ENCODE measurements at regions not wholly inside any gene's neighbourhood (a gene's known extent, or its start where the extent isn't known, plus 50 kb on each side); places are given as distances from the start of the nearest gene placed in this dataset.

DNA sequence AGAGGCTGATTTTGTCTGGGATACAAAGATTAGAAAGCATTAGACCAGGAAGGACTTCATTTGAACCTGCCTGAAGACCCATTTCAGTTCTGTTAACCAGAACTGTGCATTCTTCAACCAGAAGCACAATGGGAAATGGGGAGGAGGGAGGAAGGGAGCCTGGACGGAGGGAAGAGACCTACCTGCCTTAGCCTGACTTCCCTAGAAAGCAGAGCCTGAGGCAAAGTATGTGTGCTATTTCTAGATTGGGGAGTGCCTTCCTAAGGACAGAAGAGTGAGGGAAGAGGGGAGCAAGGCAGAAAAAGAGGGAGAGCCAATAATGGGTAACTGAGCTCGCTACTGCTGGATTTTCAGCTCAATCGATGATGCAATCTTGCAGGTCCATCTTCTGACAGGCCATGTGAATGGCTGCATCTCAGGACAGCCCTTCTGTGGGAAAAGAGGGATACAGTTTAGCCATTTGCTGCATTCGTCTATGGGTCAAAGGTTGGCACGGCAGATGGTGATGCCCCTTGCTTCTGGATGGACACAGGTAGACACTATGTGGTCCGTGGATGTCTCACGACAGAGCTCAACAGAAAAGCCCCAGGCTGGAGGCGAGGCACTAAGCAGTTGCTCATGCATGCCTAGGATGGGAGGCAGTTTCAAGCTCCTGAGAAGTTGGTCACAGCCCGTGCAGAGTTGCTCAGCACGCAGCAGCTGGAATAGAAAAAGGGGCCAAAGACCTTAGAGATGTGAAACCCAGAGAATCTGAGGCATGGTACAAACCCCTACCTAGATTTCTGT, 78.8 kb upstream of the UBL3 start:
- Histone ChIP-seq H3K27ac (ENCODE audit: low read length) (no peak overlapping the region), H3K9me3 (ENCODE audit: insufficient read depth, low read depth, low read length) (no peaks in the 10 kb centered on the region), H3K4me3 (ENCODE audit: low read length) (no peak overlapping the region), H3K9ac (ENCODE audit: low read depth, low read length) (no peak overlapping the region), H3K36me3 (ENCODE audit: insufficient read depth, low read depth, low read length) (no peaks in the 10 kb centered on the region), H3K4me1 (ENCODE audit: insufficient read depth, low read length) (no peaks in the 10 kb centered on the region; the same call in 1 of the 2 replicates), H3K27me3 (ENCODE audit: insufficient read depth, low read length) (no peaks in the 10 kb centered on the region; the same call in 1 of the 2 replicates)

DNA sequence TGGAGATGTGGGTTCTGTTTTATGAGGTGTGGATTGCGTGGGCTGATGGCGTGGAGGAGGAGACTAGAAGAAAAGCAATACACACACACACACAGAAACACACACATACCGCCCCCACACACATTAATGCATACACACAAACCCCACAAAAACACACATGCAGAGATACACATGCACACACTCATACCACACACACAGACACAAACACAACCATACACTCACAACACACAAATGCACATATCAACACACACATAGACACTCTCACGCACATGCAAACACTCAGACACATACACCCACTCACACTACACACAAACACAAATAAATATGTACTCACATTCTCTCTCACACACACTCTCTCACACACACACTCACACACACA, 75.7 kb upstream of the UBL3 start:
- Histone ChIP-seq H3K9me3 (ENCODE audit: insufficient read depth, low read depth, low read length) (no peaks in the 10 kb centered on the region), H3K27ac (ENCODE audit: low read length) (no peak overlapping the region), H3K9ac (ENCODE audit: low read depth, low read length) (no peak overlapping the region), H3K4me1 (ENCODE audit: insufficient read depth, low read length) (peaks cover 4% of the 10 kb centered on the region), H3K36me3 (ENCODE audit: insufficient read depth, low read depth, low read length) (no peaks in the 10 kb centered on the region), H3K4me3 (ENCODE audit: low read length) (no peak overlapping the region), H3K27me3 (ENCODE audit: insufficient read depth, low read length) (peaks cover 9% of the 10 kb centered on the region)

DNA sequence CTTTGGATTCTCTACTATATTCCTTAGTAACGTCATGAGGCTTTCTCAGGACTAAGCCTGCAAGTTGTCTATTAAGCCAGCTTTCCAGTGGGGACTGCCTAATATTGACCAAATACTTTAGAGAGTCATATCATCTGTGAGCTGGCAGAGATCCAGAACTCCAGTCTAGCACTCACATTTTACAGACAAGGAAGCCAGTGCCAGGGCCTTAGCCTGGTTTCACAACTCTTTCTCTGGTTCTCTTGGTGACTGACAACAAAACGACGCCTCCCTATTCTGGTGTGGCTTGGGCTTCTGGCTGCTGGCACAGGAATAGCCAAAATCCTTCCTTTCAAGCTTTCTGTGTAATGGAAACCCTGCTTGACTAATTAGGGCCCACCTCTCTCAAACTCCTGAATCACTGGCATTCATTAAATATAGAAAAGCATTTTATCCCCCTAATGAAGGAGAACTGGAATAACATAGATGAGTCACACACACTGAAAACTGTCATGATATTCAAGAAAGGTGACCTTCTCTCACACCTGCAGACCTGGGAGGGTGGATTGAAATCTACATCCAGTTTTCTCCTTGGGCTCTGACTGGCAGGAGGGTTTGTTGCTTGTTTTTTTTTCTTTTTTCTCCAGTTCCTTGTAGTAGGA, 75.2 kb upstream of the UBL3 start:
- Histone ChIP-seq H3K9ac (ENCODE audit: low read depth, low read length) (no peak overlapping the region), H3K27ac (ENCODE audit: low read length) (no peak overlapping the region), H3K4me3 (ENCODE audit: low read length) (no peak overlapping the region), H3K4me1 (ENCODE audit: insufficient read depth, low read length) (peaks cover 4% of the 10 kb centered on the region), H3K36me3 (ENCODE audit: insufficient read depth, low read depth, low read length) (no peaks in the 10 kb centered on the region), H3K9me3 (ENCODE audit: insufficient read depth, low read depth, low read length) (no peaks in the 10 kb centered on the region), H3K27me3 (ENCODE audit: insufficient read depth, low read length) (peaks cover 9% of the 10 kb centered on the region)

DNA sequence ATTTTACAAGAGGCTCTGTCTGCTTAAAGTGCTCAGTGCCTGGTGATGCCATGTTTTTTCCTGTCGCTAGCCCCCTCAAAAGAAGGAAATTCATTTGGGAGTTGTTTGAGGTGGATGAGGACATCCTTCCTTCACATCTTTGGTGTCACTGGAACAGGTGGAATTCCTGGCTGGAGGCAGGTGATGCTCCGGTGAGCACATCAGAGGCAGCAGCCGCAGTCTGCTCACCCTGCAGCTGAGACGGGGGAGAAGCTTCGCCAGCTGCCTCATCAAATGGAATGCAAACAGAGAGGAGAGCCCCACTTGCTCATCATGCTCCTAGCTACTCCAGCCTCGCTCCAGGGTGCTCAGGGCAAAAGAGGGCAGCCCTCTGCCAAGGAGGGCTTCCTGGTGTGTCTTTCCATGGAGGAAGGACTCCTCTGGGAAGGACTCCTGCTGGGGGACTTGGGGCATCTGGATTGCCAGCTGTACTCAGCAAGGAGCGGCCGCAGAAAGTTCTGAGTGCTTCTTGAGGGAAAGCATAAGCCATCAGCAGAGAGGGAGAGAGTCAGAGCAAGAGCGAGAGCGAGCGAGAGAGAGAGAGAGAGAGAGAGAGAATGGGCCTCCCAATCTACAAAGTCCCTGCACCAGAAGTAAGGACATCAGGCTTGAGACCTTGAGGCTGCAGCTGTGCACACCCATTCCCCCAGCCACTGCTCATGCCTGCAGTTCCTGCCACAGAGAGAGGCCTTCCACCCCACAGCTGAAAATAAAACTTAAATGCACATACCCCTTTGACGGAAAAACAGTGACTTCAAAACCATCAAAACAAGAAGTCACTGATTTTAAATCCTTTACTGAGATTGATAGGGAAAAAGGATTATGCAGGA, 74.3 kb upstream of the UBL3 start:
- H3K4me1 ChIP-seq (ENCODE audit: insufficient read depth, low read length): peaks cover 4% of the 10 kb centered on the region
- H3K27ac ChIP-seq (ENCODE audit: low read length): no peak overlapping the region

GRCh38 chr13:29923554-29924481, 73.4 kb upstream of the UBL3 start:
- H3K4me3 ChIP-seq (ENCODE audit: low read length): no peak overlapping the region

More for the DNA sequence above, 74.3 kb upstream of the UBL3 start:
- Histone ChIP-seq H3K9me3 (ENCODE audit: insufficient read depth, low read depth, low read length) (no peaks in the 10 kb centered on the region), H3K9ac (ENCODE audit: low read depth, low read length) (no peak overlapping the region), H3K27me3 (ENCODE audit: insufficient read depth, low read length) (peaks cover 9% of the 10 kb centered on the region), H3K4me3 (ENCODE audit: low read length) (no peak overlapping the region), H3K36me3 (ENCODE audit: insufficient read depth, low read depth, low read length) (no peaks in the 10 kb centered on the region)

DNA sequence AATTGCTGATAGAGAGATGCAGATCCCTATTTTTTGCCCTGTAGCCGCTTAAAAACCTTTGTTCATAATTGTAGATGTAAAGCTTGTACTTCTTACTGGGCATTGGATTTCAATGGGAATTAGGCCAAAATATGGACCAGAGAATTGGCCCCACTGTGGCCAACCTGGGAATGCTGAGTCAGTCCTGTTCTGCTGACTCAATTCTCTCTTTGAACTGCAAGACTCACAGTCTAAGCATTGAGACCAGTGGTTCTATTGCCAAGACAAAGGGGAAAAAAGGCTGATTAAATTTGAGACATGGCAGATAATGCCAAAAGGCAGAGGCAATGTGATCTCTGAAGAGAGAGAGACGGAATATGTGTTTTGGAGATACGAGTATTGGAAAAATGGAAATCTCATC, 72.5 kb upstream of the UBL3 start:
- Histone ChIP-seq H3K4me1 (ENCODE audit: insufficient read depth, low read length) (peaks cover 4% of the 10 kb centered on the region), H3K4me3 (ENCODE audit: low read length) (no peak overlapping the region), H3K9ac (ENCODE audit: low read depth, low read length) (no peak overlapping the region), H3K27ac (ENCODE audit: low read length) (no peak overlapping the region), H3K27me3 (ENCODE audit: insufficient read depth, low read length) (peaks cover 9% of the 10 kb centered on the region), H3K36me3 (ENCODE audit: insufficient read depth, low read depth, low read length) (no peaks in the 10 kb centered on the region), H3K9me3 (ENCODE audit: insufficient read depth, low read depth, low read length) (no peaks in the 10 kb centered on the region)

More at GRCh38 chr13:29923554-29924481, 73.4 kb upstream of the UBL3 start:
- Histone ChIP-seq H3K27me3 (ENCODE audit: insufficient read depth, low read length) (peaks cover 9% of the 10 kb centered on the region), H3K36me3 (ENCODE audit: insufficient read depth, low read depth, low read length) (no peaks in the 10 kb centered on the region), H3K9ac (ENCODE audit: low read depth, low read length) (no peak overlapping the region), H3K27ac (ENCODE audit: low read length) (no peak overlapping the region), H3K4me1 (ENCODE audit: insufficient read depth, low read length) (peaks cover 4% of the 10 kb centered on the region), H3K9me3 (ENCODE audit: insufficient read depth, low read depth, low read length) (no peaks in the 10 kb centered on the region)

DNA sequence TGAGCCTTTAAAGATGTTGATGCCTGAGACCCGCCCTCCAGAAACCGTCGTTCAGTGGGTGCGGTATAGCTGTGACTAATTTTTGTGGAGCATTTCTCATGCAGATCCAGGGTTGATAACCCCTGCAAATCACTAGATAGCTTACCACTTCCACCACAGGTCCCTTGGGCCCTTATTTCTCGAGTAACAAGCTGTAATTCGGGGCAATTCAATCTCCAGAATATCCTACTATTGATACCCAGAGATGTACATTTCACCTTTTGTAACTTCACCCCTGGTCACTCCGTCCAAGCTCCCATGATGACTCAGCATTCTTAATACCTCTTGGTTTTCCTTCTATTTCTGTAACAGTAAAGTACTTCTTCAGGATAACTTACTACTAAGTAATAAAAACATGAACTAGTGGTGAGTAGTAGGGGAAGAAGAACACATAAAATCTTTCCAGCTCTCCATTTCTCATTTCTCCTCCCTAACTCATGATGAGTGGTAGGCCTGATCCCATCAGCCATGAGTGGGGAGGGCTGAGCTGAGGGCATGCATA, 71.9 kb upstream of the UBL3 start:
- H3K4me1 ChIP-seq (ENCODE audit: insufficient read depth, low read length): peaks cover 4% of the 10 kb centered on the region
- no peak overlapping the region for H3K27ac ChIP-seq (ENCODE audit: low read length)
- no peaks in the 10 kb centered on the region for H3K36me3 ChIP-seq (ENCODE audit: insufficient read depth, low read depth, low read length)
- peaks cover 9% of the 10 kb centered on the region for H3K27me3 ChIP-seq (ENCODE audit: insufficient read depth, low read length)
- H3K4me3 ChIP-seq (ENCODE audit: low read length): no peak overlapping the region
- H3K9me3 ChIP-seq (ENCODE audit: insufficient read depth, low read depth, low read length): no peaks in the 10 kb centered on the region
- H3K9ac ChIP-seq (ENCODE audit: low read depth, low read length): no peak overlapping the region

DNA sequence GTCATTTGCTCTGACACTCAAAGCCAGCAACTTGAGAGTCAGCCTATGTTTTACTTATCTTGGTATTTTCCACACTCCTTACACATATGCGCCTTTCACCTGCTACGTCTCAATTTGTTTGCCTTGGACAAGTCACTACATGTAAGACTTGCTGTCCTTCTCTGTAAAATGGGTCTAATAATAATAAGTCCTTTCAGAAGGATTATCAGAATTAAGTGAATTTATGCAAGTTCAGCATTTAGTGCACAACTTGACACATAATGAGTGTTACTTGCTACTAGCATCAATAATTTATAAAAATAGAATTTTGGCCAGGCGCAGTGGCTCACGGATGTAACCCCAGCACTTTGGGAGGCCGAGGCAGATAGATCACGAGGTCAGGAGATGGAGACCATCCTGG, 71.1 kb upstream of the UBL3 start:
- Histone ChIP-seq H3K36me3 (ENCODE audit: insufficient read depth, low read depth, low read length) (no peaks in the 10 kb centered on the region), H3K4me1 (ENCODE audit: insufficient read depth, low read length) (peaks cover 4% of the 10 kb centered on the region)

DNA sequence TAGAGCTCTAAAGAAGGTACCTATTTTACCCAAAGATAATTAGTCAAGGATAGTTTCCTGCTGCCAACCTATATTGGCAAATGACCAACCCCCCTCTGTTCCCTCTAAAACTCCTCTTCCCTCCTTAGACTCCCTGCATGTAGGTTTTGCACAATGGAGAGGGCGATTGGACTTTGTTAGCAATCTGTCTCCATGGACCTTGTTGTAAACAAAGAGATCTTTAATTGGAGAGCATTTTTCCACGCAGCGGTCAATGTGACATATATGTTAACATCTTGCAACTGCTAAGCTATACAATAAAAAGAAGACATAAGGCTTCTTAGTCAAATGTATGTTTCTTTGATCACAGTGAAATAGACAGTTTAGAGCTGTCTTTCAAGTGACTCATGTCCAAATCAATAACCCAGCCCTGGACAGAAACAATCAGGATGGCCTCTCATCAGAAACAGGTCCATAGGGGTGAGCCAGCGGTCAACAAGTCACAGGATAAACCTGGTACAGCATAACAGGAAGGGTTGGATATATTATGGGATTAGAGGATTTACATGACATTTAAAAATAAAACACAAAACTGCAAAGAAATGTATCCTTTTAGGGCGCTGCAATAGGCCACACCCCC, 69.7 kb upstream of the UBL3 start:
- Histone ChIP-seq H3K27ac (ENCODE audit: low read length) (no peak overlapping the region), H3K36me3 (ENCODE audit: insufficient read depth, low read depth, low read length) (no peaks in the 10 kb centered on the region), H3K9ac (ENCODE audit: low read depth, low read length) (no peak overlapping the region), H3K27me3 (ENCODE audit: insufficient read depth, low read length) (peaks cover 9% of the 10 kb centered on the region), H3K4me3 (ENCODE audit: low read length) (no peak overlapping the region), H3K9me3 (ENCODE audit: insufficient read depth, low read depth, low read length) (no peaks in the 10 kb centered on the region), H3K4me1 (ENCODE audit: insufficient read depth, low read length) (peaks cover 4% of the 10 kb centered on the region)

More for the DNA sequence above, 71.1 kb upstream of the UBL3 start:
- no peak overlapping the region for H3K4me3 ChIP-seq (ENCODE audit: low read length)
- H3K27me3 ChIP-seq (ENCODE audit: insufficient read depth, low read length): peaks cover 9% of the 10 kb centered on the region
- H3K9ac ChIP-seq (ENCODE audit: low read depth, low read length): no peak overlapping the region
- no peaks in the 10 kb centered on the region for H3K9me3 ChIP-seq (ENCODE audit: insufficient read depth, low read depth, low read length)
- no peak overlapping the region for H3K27ac ChIP-seq (ENCODE audit: low read length)

DNA sequence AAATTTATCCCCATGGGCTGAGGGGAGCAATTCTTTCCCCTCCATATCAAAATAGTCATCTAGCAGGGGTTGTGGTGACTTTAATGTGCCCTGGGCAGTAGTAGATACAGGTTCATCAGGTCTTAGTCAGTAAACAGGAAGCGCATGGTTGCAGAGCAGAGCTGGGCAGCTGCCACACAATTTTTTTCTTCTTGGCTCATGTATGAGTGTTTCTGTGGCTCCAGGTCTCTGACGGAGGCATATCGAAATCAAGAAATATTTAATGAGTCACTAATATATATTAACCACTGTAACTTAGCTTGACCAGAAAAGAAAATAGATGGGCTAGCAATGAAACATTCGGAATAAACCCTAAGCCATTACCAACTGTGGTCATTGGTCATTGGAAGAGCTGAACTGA, 68.4 kb upstream of the UBL3 start:
- Histone ChIP-seq H3K27me3 (ENCODE audit: insufficient read depth, low read length) (peaks cover 8% of the 10 kb centered on the region; the same call in 1 of the 2 replicates), H3K4me1 (ENCODE audit: insufficient read depth, low read length) (peaks cover 4% of the 10 kb centered on the region; the same call in 1 of the 2 replicates), H3K9ac (ENCODE audit: low read depth, low read length) (no peak overlapping the region), H3K9me3 (ENCODE audit: insufficient read depth, low read depth, low read length) (no peaks in the 10 kb centered on the region), H3K27ac (ENCODE audit: low read length) (no peak overlapping the region), H3K36me3 (ENCODE audit: insufficient read depth, low read depth, low read length) (no peaks in the 10 kb centered on the region), H3K4me3 (ENCODE audit: low read length) (no peak overlapping the region)

Measured in iPS-20b (cell line).